Astrocyte (in vitro differentiated cells and primary cell): ENCODE measurements at regions not wholly inside any gene's neighbourhood (a gene's known extent, or its start where the extent isn't known, plus 50 kb on each side); places are given as distances from the start of the nearest gene placed in this dataset.

Source experiments
- DNase-seq: peaks from one replicate; pipeline ENCODE4 v3.0.0-alpha.2; 2010; ENCODE audit warnings: low read depth
- FAIRE-seq: peaks from 2 replicates; lab custom pipeline; 2011; peaks lifted over from hg19 to GRCh38; lab: Jason Lieb, UNC
- H2AFZ ChIP-seq: 2 replicates; pipeline ENCODE4 v1.6.0; 2012; ENCODE audit warnings: low read depth, low read length, inconsistent platforms
- H3K27ac ChIP-seq: 2 replicates; pipeline ENCODE4 v1.5.1; 2011; ENCODE audit warnings: low read depth, low read length, inconsistent platforms
- H3K27me3 ChIP-seq: 2 replicates; pipeline ENCODE4 v1.6.0; 2011; ENCODE audit warnings: low read length, inconsistent platforms; ENCODE audit not compliant: insufficient read depth
- H3K36me3 ChIP-seq: 2 replicates; pipeline ENCODE4 v1.5.1; 2011; ENCODE audit warnings: low read length, inconsistent platforms; ENCODE audit not compliant: insufficient read depth
- H3K4me1 ChIP-seq: 2 replicates; pipeline ENCODE4 v1.5.1; 2011; ENCODE audit warnings: low read length, inconsistent platforms; ENCODE audit not compliant: insufficient read depth
- H3K4me2 ChIP-seq: 2 replicates; pipeline ENCODE4 v1.6.0; 2012; ENCODE audit warnings: low read length, inconsistent platforms
- H3K4me3 ChIP-seq: 2 replicates; pipeline ENCODE4 v1.5.1; 2011; ENCODE audit warnings: low read depth, mild to moderate bottlenecking, low read length, inconsistent platforms; ENCODE audit not compliant: insufficient read depth
- H3K79me2 ChIP-seq: 2 replicates; pipeline ENCODE4 v1.6.0; 2012; ENCODE audit warnings: mild to moderate bottlenecking, low read length, inconsistent platforms; ENCODE audit not compliant: insufficient read depth
- H3K9ac ChIP-seq: 2 replicates; pipeline ENCODE4 v1.6.0; 2012; ENCODE audit warnings: mild to moderate bottlenecking, low read length, inconsistent platforms
- H3K9me3 ChIP-seq: 2 replicates; pipeline ENCODE4 v1.5.1; 2012; ENCODE audit warnings: low read depth, mild to moderate bottlenecking, low read length, inconsistent platforms; ENCODE audit not compliant: insufficient read depth
- H4K20me1 ChIP-seq: 2 replicates; pipeline ENCODE4 v1.6.0; 2012; ENCODE audit warnings: low read length, inconsistent platforms; ENCODE audit not compliant: insufficient read depth
- H3K27ac Mint-ChIP-seq: one replicate; pipeline ENCODE4 v1.8.0; 2021; ENCODE audit warnings: mild to moderate bottlenecking, mixed read lengths; ENCODE audit not compliant: unreplicated experiment
- H3K27me3 Mint-ChIP-seq: one replicate; pipeline ENCODE4 v1.8.0; 2021; ENCODE audit warnings: low read depth, mixed read lengths; ENCODE audit not compliant: unreplicated experiment
- H3K36me3 Mint-ChIP-seq: one replicate; pipeline ENCODE4 v1.8.0; 2021; ENCODE audit warnings: low read depth, mixed read lengths; ENCODE audit not compliant: unreplicated experiment
- H3K4me1 Mint-ChIP-seq: one replicate; pipeline ENCODE4 v1.8.0; 2021; ENCODE audit warnings: low read depth, mixed read lengths; ENCODE audit not compliant: unreplicated experiment
- H3K4me3 Mint-ChIP-seq: one replicate; pipeline ENCODE4 v1.8.0; 2021; ENCODE audit warnings: mild to moderate bottlenecking, moderate library complexity, mixed read lengths; ENCODE audit not compliant: unreplicated experiment
- H3K9me3 Mint-ChIP-seq: one replicate; pipeline ENCODE4 v1.8.0; 2021; ENCODE audit warnings: mild to moderate bottlenecking, mixed read lengths; ENCODE audit not compliant: unreplicated experiment
- EZH2 ChIP-seq: IDR thresholded peaks from 2 replicates; pipeline ENCODE4 v1.6.1; 2012; ENCODE audit warnings: mild to moderate bottlenecking, low read length, inconsistent platforms; ENCODE audit not compliant: insufficient read depth
- TF ChIP-seq, protein P1 (sequence below): IDR thresholded peaks from 2 replicates; pipeline ENCODE4 v1.5.1; 2011; ENCODE audit warnings: low read depth, mild to moderate bottlenecking, inconsistent platforms, low read length, moderate library complexity; ENCODE audit not compliant: insufficient read depth

DNA sequence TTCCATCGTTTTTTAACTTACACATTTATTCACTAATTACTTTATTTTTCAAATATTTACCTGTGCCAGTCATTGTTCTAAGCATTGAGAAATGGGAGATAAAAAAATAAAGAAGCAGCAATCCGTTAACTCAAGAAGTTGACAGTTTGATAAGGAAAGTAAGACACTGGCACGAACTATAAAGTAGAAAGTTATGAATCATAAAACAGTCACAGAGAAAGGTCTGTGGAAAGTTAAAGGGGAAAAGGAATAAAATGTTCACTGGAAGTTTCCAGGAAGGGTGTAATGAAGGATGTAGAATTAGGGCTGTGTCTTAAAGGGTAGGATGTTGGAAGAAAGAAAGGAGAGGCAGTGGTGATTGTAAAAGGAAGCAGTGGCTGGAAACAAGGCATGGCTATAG lies 118.9 kb downstream of the RDH14 start:
- H3K4me1 ChIP-seq: peaks cover 3% of the 10 kb centered on the region
- Mint-ChIP-seq H3K4me3 (no peak overlapping the region), H3K9me3 (no peaks in the 10 kb centered on the region), H3K4me1 (no peaks in the 10 kb centered on the region), H3K27me3 (peaks cover 2% of the 10 kb centered on the region), H3K36me3 (no peaks in the 10 kb centered on the region), H3K27ac (no peak overlapping the region)
- H3K79me2 ChIP-seq: no peaks in the 10 kb centered on the region
- H3K4me2 ChIP-seq: no peak overlapping the region
- H3K36me3 ChIP-seq: no peaks in the 10 kb centered on the region
- no peaks in the 10 kb centered on the region for H4K20me1 ChIP-seq
- H3K9ac ChIP-seq: no peak overlapping the region
- FAIRE-seq: no peak
- H3K27me3 ChIP-seq: no peaks in the 10 kb centered on the region
- no peak overlapping the region for H2AFZ ChIP-seq
- DNase-seq: peak; percentile 32
- TF ChIP-seq, protein P1, sequence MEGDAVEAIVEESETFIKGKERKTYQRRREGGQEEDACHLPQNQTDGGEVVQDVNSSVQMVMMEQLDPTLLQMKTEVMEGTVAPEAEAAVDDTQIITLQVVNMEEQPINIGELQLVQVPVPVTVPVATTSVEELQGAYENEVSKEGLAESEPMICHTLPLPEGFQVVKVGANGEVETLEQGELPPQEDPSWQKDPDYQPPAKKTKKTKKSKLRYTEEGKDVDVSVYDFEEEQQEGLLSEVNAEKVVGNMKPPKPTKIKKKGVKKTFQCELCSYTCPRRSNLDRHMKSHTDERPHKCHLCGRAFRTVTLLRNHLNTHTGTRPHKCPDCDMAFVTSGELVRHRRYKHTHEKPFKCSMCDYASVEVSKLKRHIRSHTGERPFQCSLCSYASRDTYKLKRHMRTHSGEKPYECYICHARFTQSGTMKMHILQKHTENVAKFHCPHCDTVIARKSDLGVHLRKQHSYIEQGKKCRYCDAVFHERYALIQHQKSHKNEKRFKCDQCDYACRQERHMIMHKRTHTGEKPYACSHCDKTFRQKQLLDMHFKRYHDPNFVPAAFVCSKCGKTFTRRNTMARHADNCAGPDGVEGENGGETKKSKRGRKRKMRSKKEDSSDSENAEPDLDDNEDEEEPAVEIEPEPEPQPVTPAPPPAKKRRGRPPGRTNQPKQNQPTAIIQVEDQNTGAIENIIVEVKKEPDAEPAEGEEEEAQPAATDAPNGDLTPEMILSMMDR: no peak
- TF ChIP-seq EZH2: no peak
- H3K4me3 ChIP-seq: no peak overlapping the region
- H3K9me3 ChIP-seq: no peaks in the 10 kb centered on the region
- no peak overlapping the region for H3K27ac ChIP-seq

DNA sequence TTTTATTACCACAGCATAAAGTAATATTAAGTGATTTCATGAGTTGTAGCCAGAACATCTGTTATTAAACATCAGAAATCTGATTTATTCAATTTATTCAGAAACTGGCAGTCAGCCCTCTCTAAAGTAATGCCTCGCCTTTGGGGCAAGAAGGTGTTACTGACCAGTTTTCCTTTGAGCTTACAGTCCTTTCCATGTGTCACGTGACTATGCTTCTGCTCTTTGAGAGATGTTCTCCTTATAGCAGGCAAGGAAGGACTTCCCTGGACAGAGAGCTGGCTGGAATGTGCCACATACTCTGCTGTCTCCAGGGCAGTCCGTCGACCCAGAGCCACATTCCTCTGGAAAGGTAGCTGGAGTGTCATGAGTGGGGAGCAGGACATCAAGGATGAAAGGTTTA lies 119.7 kb downstream of the RDH14 start:
- peaks cover 6% of the 10 kb centered on the region for H3K4me1 ChIP-seq
- no peaks in the 10 kb centered on the region for H3K9me3 ChIP-seq
- no peak overlapping the region for H3K4me2 ChIP-seq
- FAIRE-seq (no peak), DNase-seq (no peak)
- H3K27me3 ChIP-seq: no peaks in the 10 kb centered on the region
- H3K4me3 ChIP-seq: no peak overlapping the region
- no peaks in the 10 kb centered on the region for H3K4me1 Mint-ChIP-seq
- H3K36me3 ChIP-seq: no peaks in the 10 kb centered on the region
- H3K27me3 Mint-ChIP-seq: peaks cover 2% of the 10 kb centered on the region
- no peak overlapping the region for H3K4me3 Mint-ChIP-seq
- no peaks in the 10 kb centered on the region for H3K9me3 Mint-ChIP-seq
- H3K79me2 ChIP-seq: no peaks in the 10 kb centered on the region
- H3K36me3 Mint-ChIP-seq: no peaks in the 10 kb centered on the region
- H3K9ac ChIP-seq: no peak overlapping the region
- TF ChIP-seq EZH2: no peak
- TF ChIP-seq, protein P1: no peak
- no peaks in the 10 kb centered on the region for H4K20me1 ChIP-seq
- H2AFZ ChIP-seq: no peak overlapping the region
- no peak overlapping the region for H3K27ac Mint-ChIP-seq
- H3K27ac ChIP-seq: no peak overlapping the region

DNA sequence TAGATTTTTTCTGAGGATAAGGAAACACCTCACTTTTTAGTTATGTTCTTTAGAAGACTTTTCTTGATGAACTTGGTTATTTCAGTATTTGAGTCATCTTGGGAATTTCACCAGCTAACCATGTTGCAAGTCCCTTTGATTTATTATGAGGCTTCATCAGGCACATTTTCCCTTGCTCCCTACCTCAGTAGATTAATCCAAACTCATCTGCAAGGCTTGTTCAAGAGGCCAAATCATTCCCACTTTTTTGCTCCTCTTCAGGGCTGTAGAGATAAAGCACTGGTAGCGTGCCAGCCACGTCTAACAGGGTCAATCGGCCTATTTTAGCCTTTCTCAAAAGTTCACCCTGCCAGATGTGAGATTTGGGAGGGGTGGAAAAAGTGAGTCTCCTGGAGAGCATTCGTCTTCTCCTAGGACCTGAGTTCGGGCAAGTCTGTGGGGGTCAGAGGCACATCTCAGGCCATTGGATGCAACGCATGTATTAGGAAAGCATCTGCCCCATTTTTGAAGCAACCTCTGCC lies 120.3 kb downstream of the RDH14 start:
- no peak overlapping the region for H3K4me3 ChIP-seq
- no peaks in the 10 kb centered on the region for H3K79me2 ChIP-seq
- H3K27me3 ChIP-seq: no peaks in the 10 kb centered on the region
- H3K4me1 Mint-ChIP-seq: no peaks in the 10 kb centered on the region
- no peaks in the 10 kb centered on the region for H3K9me3 Mint-ChIP-seq
- H3K36me3 ChIP-seq: no peaks in the 10 kb centered on the region
- H4K20me1 ChIP-seq: no peaks in the 10 kb centered on the region
- no peak overlapping the region for H3K27ac Mint-ChIP-seq
- peaks cover 2% of the 10 kb centered on the region for H3K27me3 Mint-ChIP-seq
- no peaks in the 10 kb centered on the region for H3K9me3 ChIP-seq
- H3K27ac ChIP-seq: no peak overlapping the region
- no peak overlapping the region for H3K4me3 Mint-ChIP-seq
- no peak overlapping the region for H3K9ac ChIP-seq
- no peak overlapping the region for H3K4me2 ChIP-seq
- FAIRE-seq: peak; percentile 81
- H2AFZ ChIP-seq: no peak overlapping the region
- H3K36me3 Mint-ChIP-seq: no peaks in the 10 kb centered on the region
- TF ChIP-seq, protein P1: no peak
- no peak for TF ChIP-seq EZH2
- peak; percentile 94 for DNase-seq
- peaks cover 6% of the 10 kb centered on the region for H3K4me1 ChIP-seq
